IMR-90 (cell line): ENCODE measurements at regions not wholly inside any gene's neighbourhood (a gene's known extent, or its start where the extent isn't known, plus 50 kb on each side); places are given as distances from the start of the nearest gene placed in this dataset.

Experiments used
- BHLHE40 ChIP-seq: fragments of 150-350 bp; IDR thresholded peaks from 2 replicates; pipeline ENCODE4 v1.6.1; 2016; ENCODE audit warnings: mild to moderate bottlenecking, low read depth, low read length
- CTCF ChIP-seq: conservative IDR thresholded peaks from 2 replicates; pipeline ENCODE4 v1.5.1; 2012; ENCODE audit warnings: mild to moderate bottlenecking, low read depth, low read length, improper control_type of control experiment
- MAZ ChIP-seq: IDR thresholded peaks from 2 replicates; pipeline ENCODE4 v1.6.1; 2012; ENCODE audit warnings: low read depth, mild to moderate bottlenecking, low read length, improper control_type of control experiment, moderate library complexity, borderline replicate concordance
- MXI1 ChIP-seq: IDR thresholded peaks from 2 replicates; pipeline ENCODE4 v1.6.1; 2012; ENCODE audit warnings: low read depth, mild to moderate bottlenecking, low read length, moderate library complexity, borderline replicate concordance
- POLR2A ChIP-seq: IDR thresholded peaks from 2 replicates; pipeline ENCODE4 v1.6.1; 2012; ENCODE audit warnings: mild to moderate bottlenecking, low read depth, low read length
- SMC3 ChIP-seq: fragments of 150-350 bp; IDR thresholded peaks from 2 replicates; pipeline ENCODE4 v1.6.1; 2016; ENCODE audit warnings: low read depth, mild to moderate bottlenecking, antibody characterized with exemption, low read length, moderate library complexity
- TF ChIP-seq, protein P1 (sequence below): fragments of 150-350 bp; IDR thresholded peaks from 2 replicates; pipeline ENCODE4 v1.6.1; 2017; ENCODE audit warnings: mild to moderate bottlenecking, antibody characterized with exemption, low read length, low read depth

- no peak for TF ChIP-seq SMC3
- TF ChIP-seq CTCF: no peak
- no peak for TF ChIP-seq POLR2A
- no peak for TF ChIP-seq BHLHE40
- no peak for TF ChIP-seq MXI1
- TF ChIP-seq, protein P1, sequence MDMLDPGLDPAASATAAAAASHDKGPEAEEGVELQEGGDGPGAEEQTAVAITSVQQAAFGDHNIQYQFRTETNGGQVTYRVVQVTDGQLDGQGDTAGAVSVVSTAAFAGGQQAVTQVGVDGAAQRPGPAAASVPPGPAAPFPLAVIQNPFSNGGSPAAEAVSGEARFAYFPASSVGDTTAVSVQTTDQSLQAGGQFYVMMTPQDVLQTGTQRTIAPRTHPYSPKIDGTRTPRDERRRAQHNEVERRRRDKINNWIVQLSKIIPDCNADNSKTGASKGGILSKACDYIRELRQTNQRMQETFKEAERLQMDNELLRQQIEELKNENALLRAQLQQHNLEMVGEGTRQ: no peak
- TF ChIP-seq MAZ: no peak
Measured at GRCh38 chr2:42935692-42936671, 143.6 kb upstream of the HAAO start.
